NCI-H748 (cell line): ENCODE measurements at regions not wholly inside any gene's neighbourhood (a gene's known extent, or its start where the extent isn't known, plus 50 kb on each side); places are given as distances from the start of the nearest gene placed in this dataset.

ENCODE experiments used
- DNase-seq: peaks from one replicate; lab custom pipeline; 2025; ENCODE audit not compliant: unreplicated experiment; lab: John Stamatoyannopoulos, UW

GRCh38 chr20:53750827-53751619 lies 157.4 kb upstream of the ZNF217 start:
- DNase-seq, result no peak

DNA sequence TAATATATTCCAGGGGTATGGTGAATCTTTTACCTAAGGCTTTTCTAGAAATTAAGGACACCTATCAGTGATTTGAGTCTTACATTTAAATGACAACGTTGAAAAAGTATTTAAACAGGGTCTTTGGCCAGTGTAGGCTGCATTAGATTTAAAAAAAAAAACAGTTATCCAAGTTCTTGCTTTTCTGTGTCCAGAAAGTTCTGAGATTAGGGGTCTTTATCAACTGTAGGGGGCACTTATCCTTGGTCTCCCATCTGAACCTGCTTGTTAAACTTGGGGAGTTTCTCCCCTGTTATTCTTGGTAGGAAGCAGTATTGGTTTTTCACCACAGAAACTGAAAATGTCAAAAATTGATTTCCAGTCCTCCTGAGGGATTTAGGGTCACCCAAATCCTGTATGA lies 155.9 kb upstream of the ZNF217 start:
- DNase-seq, result no peak

GRCh38 chr20:53748821-53749421 lies 155.3 kb upstream of the ZNF217 start:
- DNase-seq, result no peak

DNA sequence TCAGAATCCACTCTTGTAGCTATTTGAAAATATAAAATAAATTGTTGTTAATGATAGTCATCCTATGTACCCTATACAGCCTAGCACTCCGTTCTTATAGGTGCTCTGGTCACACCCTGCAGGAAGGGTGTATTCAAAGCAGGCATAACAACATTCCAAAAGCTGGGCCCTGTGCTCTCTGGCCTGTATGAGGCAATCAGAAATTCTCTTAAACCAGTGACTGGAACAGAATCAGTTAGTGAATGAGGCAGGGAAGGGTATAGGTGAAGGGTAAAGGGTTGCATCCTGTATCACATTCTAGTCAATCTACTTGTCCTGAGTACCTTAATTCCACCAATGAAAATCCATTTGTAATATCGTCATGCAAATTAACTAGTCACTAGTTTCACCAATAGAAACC lies 154.5 kb upstream of the ZNF217 start:
- DNase-seq, result no peak

DNA sequence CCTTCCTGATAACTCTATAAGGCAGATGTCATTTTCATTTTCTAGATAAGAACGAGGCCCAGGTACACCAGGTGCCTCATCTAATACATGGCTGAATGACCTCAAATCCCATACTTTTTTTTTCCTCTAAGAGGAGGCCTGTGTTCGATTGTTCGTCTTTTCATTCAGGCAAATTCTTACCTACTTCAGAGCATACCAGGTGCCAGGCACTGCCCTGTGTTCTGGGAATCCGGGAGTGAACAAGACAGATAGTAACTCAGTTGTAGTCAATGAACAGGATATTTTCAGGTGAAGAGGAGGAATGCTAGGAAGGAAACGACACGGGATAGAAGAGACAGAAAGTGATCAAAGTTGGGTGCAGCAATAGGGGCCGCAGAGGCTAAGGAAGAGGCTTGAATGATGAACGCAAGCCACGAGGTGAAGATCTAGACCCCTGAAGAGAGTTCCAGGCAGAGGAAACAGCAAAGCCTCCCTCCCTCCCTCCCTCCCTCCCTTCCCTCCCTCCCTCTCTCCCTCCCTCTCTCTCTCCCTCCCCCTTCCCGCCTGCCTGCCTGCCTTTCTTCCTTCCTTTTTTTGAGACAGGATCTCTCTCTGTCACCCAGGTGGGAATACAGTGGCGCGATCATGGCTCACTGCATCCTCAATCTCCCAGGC lies 150.1 kb upstream of the ZNF217 start:
- no peak for DNase-seq

DNA sequence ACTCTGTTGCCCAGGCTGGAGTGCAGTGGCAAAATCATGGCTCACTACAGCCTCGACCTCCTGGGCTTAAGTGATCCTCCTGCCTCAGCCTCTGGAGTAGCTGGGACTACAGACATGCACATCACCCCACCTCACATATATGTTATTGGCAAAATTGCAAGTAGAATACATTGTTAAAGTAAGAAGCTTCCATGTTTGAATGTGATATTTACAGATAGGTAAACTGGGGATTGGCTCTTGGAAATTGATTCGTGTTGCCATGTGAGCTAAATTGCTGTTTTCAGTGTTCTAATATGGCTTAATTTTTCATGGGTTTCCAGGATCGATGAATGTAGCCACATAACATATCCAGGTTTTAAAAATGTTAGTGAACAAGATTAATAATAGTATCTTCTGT lies 149.0 kb upstream of the ZNF217 start:
- no peak for DNase-seq

DNA sequence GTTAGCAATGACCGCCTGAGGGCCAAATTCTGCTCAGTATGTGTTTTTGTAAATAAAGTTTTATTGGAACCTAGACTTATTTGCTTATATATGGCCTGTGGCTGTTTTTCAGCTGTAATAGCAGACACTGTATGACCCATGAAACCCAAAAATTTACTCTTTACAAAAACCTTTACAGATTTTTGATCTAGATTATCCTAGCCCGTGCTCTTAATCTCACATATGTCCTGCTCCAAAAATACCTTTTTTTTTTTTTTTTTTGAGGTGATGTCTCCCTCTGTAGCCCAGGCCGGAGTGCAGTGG lies 148.0 kb upstream of the ZNF217 start:
- no peak for DNase-seq

DNA sequence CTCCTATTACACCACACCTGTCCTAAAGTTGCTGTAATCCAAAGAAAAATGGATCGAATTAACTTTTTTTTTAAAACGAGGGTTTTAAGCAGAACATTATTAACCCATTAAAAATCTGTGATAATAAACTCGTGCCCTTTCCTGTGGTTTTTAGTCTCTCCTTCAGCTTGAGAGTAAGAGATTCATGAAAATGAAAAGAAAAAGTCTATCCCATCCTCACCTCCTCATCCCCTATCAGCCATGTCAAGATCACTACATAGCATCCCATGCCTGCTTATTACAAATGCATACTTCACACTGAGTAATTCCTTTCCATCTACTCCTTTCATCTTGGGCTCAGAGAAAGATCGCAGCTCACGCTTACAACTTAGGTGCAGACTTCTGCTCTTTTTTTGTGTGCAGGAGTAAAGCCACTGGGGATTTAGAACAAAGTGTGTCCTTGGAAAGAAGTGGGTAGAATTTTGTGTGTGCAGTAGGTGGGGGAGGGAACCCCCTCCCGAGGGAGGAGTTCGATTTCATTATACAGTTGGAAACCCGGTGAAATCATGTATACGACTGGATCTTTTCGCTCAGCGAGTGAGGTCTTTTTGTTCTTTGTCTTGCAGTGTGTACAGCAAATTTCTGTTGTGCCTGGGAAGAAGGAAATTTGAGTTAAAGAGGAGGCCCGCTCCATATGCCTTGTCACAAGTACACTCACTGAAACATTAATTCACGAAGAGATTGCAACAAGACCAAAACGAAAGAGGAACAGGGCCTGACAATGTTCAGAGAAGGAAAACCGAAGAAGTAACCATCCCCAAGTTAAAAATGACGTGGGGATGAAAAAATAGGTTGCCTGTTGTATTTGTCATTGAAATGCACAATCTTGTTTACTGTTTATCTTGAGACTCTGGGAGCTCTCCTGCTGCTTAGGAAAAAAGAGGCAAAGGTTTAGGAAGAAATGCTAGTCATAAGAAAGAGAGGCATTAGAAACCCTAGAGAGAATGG lies 146.5 kb upstream of the ZNF217 start:
- DNase-seq, result no peak

DNA sequence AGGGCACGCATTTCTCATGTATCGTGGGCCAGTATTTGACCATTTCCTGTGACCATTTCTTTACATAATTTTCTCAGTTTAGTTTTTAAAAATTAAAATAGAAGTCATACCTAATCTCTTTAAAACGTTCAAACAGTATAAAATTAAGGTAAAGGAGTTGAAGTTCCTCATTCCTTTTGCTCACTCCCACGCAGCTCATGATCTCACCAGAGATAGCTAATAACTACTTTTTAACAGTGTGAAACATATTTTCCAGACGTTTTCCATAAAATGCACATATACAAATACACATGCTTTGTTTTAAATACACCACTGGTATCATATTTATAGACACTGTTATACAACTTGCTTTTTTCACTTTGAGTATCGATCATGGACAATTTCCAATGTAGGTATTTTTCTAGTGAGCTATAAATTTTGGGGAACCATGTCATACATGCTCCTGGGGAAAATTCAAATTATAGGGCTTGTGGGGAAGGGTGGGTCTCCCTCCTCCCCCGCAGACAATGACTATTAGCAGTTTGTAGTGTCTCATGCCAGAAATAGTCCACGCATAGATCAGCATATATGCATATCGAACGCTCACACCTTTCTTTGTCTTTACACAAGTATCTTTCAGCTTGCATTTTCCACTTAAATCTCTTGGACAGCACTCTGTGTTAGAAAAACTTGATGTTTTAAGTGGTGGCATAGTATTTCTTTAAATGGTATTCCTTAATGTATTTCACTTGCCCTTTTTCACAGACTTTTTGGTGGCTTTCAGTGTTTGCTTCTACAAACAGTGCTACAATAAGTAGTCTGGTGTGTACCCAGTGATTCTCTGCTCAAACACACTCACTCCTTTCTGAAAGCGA lies 145.5 kb upstream of the ZNF217 start:
- DNase-seq, result no peak

- peak; percentile 38 for DNase-seq
These were observed 144.7 kb upstream of the ZNF217 start for GRCh38 chr20:53738039-53738944.

GRCh38 chr20:53737396-53738038 lies 143.9 kb upstream of the ZNF217 start:
- DNase-seq, result no peak

DNA sequence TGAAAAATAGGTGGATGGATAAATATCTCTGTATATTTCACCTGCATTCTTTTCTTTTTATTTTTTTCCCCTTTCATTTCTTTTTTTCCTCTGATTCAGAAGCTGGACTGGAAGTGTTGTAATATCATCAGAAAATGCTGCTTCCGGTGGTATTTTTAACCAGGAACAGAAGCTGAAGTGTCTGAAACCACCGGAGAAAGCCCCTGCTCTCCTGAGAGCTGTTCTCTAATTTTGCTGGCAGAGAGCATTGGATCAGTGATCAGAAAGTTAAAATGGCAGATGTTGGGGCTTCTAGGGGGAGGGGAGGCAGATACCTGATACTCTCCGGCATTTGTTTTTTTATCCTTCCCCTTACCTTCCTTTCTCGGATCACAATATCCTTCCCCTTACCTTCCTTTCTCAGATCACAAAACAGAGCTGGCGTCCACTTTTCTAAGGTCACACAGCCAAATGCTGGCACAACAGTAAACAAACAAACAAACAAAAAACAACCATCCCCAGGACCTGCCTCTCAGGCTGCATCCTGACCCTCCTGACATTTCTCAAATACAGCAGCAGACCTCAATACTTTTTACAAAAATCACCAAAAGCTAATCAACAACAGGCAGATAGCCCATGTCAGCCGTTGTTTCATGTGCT lies 143.2 kb upstream of the ZNF217 start:
- no peak for DNase-seq

GRCh38 chr20:53736122-53736756 lies 142.6 kb upstream of the ZNF217 start:
- no peak for DNase-seq

DNA sequence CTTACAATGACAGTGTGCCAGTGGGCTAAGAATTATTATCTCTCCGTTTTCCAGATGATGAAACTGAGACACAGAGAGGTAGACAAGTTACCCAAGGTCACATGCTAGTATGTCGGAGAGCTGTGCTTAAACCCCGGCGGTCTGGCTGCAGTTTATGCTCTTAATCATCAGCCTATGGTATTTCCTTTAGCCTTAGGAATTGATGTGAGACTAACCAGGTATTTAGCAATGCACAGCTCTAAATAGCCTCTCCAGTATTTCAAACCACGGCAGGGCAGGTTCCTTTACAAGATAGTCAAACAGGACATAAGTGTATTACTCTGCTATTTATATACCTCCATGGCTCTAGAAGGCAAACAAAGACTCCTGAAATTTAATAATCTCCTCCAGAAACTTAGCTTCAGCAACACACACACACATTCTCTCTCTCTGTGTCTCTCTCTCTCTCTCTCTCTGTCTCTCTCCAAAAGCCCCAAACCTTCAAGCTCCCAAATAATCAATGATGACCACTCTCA lies 142.0 kb upstream of the ZNF217 start:
- no peak for DNase-seq

GRCh38 chr20:53734006-53734688 lies 140.5 kb upstream of the ZNF217 start:
- no peak for DNase-seq

DNA sequence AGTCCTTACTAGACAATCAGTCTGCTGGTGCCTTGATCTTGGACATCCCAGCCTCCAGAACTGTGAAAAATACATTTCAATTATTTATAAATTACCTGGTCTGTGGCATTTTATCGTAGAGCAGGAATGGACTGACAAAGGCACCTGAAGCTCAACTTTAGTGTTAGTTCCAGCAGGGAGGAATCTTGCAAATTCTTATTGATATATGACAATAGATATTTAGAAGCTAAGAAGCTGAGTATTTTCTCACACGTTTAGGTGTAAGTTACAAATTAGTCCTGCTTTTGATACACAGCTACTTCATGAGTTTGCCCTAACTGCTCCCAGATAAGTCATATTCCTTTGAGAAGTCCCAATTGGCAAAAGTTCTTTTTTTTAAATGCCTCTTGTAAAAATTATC lies 138.0 kb upstream of the ZNF217 start:
- DNase-seq, result no peak

DNA sequence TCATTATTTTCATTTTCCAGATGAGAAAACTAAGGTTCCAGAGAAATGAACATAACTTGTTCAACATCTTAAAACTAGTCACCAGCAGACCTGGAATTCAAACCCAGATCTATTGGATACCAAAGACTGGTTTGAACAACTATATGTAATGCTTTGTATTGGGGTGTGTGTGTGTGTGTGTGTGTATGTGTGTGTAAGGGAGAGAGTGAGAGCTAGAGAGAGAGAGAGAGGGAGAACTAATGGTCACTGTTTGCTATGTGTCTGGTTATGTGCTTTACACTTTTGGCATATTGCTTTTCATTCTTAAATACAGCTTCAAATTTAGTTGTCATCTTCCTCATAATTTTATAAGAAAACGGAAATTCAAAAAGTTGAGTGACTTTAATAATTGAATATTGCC lies 134.7 kb upstream of the ZNF217 start:
- no peak for DNase-seq
